ENCODE measurements at regions not wholly inside any gene's neighbourhood (a gene's known extent, or its start where the extent isn't known, plus 50 kb on each side); places are given as distances from the start of the nearest gene placed in this dataset.

DNA sequence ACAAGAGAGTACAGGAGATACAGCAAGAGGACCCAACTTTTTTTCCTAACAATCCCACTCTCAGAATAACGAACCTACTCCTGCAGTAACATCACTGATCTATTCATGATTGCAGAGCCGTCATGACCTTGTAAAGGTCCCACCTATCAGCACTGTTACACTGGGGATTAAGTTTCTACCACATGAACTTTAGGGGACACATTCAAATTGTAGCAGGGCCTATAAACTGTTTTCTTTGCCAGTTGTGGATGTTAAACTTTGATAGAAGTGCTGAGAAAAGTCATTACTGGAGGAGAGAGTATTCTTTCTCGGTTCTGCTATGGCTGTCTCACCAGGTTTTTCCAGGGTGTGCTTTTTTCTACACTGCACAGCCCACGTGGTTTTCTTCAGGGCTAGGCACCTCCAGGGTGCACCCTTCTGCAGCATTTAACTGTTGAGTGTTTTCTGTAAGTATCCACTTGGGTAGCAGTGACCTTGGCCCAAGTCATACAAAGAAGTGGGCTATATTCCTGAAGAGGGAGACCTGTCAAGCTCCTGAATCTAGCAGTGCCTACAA, 131.6 kb upstream of the AHR start:
- Histone ChIP-seq H3K36me3 (ENCODE audit: insufficient read depth) (no peaks in the 10 kb centered on the region), H3K4me2 (no peak overlapping the region), H3K4me1 (ENCODE audit: low read depth, poor library complexity, severe bottlenecking) (peaks cover 6% of the 10 kb centered on the region), H3K27me3 (ENCODE audit: insufficient read depth, low read depth) (no peaks in the 10 kb centered on the region), H4K20me1 (ENCODE audit: insufficient read depth) (no peaks in the 10 kb centered on the region), H3K9ac (no peak overlapping the region), H3K79me2 (ENCODE audit: insufficient read depth, low read depth) (no peaks in the 10 kb centered on the region), H2AFZ (ENCODE audit: low read depth) (no peak overlapping the region), H3K27ac (no peak overlapping the region), H3K4me3 (IDR thresholded peaks at IDR 0.05; ENCODE audit: insufficient read depth, low read depth, low read length) (no peak overlapping the region)
- TF ChIP-seq, protein P1, sequence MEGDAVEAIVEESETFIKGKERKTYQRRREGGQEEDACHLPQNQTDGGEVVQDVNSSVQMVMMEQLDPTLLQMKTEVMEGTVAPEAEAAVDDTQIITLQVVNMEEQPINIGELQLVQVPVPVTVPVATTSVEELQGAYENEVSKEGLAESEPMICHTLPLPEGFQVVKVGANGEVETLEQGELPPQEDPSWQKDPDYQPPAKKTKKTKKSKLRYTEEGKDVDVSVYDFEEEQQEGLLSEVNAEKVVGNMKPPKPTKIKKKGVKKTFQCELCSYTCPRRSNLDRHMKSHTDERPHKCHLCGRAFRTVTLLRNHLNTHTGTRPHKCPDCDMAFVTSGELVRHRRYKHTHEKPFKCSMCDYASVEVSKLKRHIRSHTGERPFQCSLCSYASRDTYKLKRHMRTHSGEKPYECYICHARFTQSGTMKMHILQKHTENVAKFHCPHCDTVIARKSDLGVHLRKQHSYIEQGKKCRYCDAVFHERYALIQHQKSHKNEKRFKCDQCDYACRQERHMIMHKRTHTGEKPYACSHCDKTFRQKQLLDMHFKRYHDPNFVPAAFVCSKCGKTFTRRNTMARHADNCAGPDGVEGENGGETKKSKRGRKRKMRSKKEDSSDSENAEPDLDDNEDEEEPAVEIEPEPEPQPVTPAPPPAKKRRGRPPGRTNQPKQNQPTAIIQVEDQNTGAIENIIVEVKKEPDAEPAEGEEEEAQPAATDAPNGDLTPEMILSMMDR (conservative IDR thresholded peaks at IDR 0.05; ENCODE audit: low read depth, low read length): no peak

GRCh38 chr7:17168416-17168815, 130.0 kb upstream of the AHR start:
- Histone ChIP-seq H3K79me2 (ENCODE audit: insufficient read depth, low read depth) (no peaks in the 10 kb centered on the region), H3K27me3 (ENCODE audit: insufficient read depth, low read depth) (no peaks in the 10 kb centered on the region), H2AFZ (ENCODE audit: low read depth) (no peak overlapping the region), H4K20me1 (ENCODE audit: insufficient read depth) (no peaks in the 10 kb centered on the region), H3K36me3 (ENCODE audit: insufficient read depth) (no peaks in the 10 kb centered on the region), H3K9ac (no peak overlapping the region), H3K4me1 (ENCODE audit: low read depth, poor library complexity, severe bottlenecking) (peaks cover 6% of the 10 kb centered on the region), H3K4me3 (IDR thresholded peaks at IDR 0.05; ENCODE audit: insufficient read depth, low read depth, low read length) (no peak overlapping the region), H3K4me2 (no peak overlapping the region), H3K27ac (no peak overlapping the region)
- TF ChIP-seq, protein P1 (conservative IDR thresholded peaks at IDR 0.05; ENCODE audit: low read depth, low read length): no peak

DNA sequence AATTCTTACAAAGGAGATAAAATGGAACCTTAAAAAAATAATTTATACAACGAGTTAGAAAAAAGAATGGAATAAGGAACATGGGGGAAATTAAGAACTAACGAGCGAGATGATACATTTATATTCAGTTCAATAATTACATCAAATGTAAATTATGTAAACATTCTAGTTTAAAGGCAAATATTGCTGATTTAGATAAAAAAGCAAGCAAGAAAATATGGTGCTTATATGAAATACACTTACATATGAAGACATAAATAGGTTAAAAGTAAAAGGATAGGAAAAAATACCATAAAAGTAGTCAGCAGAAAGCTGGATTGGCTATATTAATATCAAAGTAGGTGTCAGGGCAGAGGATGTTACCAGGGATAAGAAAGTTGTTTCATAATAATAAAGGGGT, 127.0 kb upstream of the AHR start:
- TF ChIP-seq, protein P1 (conservative IDR thresholded peaks at IDR 0.05; ENCODE audit: low read depth, low read length): no peak
- Histone ChIP-seq H3K4me3 (IDR thresholded peaks at IDR 0.05; ENCODE audit: insufficient read depth, low read depth, low read length) (no peak overlapping the region), H3K4me2 (no peak overlapping the region), H3K27me3 (ENCODE audit: insufficient read depth, low read depth) (no peaks in the 10 kb centered on the region), H3K36me3 (ENCODE audit: insufficient read depth) (no peaks in the 10 kb centered on the region), H3K27ac (no peak overlapping the region), H4K20me1 (ENCODE audit: insufficient read depth) (no peaks in the 10 kb centered on the region), H3K79me2 (ENCODE audit: insufficient read depth, low read depth) (no peaks in the 10 kb centered on the region), H3K4me1 (ENCODE audit: low read depth, poor library complexity, severe bottlenecking) (peaks cover 6% of the 10 kb centered on the region), H2AFZ (ENCODE audit: low read depth) (no peak overlapping the region), H3K9ac (no peak overlapping the region)

DNA sequence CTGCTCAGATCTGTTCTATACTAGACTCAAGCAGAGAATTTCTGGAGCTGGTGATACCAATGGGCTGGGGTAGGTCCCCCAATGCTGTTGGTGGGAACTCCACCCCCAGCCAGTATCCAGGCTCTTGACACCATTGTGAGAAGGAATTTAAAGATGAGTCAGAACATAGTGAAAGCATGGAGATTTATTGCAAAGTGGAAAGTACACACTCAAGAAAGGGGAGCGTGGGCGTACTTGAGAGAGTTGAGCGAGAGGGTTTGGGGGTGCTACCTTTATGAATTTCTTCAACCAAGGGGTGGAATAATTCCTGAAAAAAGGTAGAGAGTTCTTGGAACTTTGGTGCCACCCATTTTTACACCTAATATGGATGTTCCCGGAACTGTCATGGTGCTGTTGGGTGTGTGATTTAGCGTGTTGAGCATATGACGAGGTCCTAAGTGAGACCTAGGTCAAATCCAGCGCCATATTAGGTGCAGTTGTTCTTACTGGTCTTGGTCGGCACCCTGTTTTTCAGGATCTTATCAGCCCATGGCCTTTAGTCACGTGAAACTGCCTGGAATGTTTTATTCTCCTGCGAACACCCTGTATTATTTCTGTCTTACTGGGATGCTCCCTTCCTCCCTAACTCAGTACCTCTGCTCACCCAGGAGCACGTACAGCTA, 122.0 kb upstream of the AHR start:
- Histone ChIP-seq H3K9ac (no peak overlapping the region), H3K79me2 (ENCODE audit: insufficient read depth, low read depth) (no peaks in the 10 kb centered on the region), H3K4me2 (no peak overlapping the region), H2AFZ (ENCODE audit: low read depth) (no peak overlapping the region), H3K4me1 (ENCODE audit: low read depth, poor library complexity, severe bottlenecking) (no peaks in the 10 kb centered on the region), H4K20me1 (ENCODE audit: insufficient read depth) (no peaks in the 10 kb centered on the region), H3K27me3 (ENCODE audit: insufficient read depth, low read depth) (no peaks in the 10 kb centered on the region), H3K4me3 (IDR thresholded peaks at IDR 0.05; ENCODE audit: insufficient read depth, low read depth, low read length) (no peak overlapping the region), H3K27ac (no peak overlapping the region), H3K36me3 (ENCODE audit: insufficient read depth) (no peaks in the 10 kb centered on the region)
- TF ChIP-seq, protein P1 (conservative IDR thresholded peaks at IDR 0.05; ENCODE audit: low read depth, low read length): no peak
